ENCODE measurements at regions not wholly inside any gene's neighbourhood (a gene's known extent, or its start where the extent isn't known, plus 50 kb on each side); places are given as distances from the start of the nearest gene placed in this dataset.
"Not testable (repeated sequence)": the region's sequence is repeated elsewhere in the genome, so short reads cannot be mapped to it uniquely, and the experiment has no call there.

DNA sequence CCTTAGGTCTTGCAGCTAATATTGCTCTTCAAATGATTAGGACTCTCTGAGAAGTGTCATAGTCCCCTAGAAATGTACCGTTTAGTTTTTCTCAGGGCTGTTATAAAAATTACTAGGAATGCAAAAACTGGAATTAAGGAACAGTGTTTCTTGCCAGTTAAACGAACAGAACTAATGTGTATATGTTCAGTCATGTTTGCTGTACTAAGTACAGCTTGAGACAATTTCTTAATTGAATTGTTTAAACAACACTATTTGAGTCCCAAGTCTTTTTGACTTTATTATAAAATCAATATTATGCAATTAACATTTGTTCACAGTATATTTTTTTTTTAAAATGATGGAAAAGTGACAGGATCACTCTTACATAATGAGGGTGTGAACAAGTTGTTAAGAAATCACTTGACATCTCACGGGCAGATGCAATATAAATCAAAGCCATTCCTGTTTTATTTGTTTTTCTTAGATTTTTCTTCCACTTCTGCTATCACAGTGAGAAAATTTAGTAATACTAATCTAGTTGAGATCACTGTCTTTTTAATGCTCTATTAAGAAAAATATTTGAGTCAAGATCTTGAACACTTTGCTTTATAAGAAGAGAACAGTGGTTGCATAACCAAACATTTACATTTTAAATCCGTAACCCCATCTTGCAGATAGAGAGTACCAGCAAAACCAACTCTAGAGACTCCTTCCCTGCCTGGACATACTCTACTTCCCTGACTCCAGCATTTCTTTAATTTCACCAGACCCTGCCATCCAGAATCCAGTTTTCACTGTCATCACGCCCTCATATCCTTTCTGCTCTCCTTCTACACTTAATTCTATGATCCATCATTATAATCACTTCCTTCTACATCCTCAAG is 140.7 kb upstream of the KITLG start:
- DNase-seq: no peak
- CTCF ChIA-PET: no interaction called here
- intact Hi-C loops (cut with micrococcal nuclease): no loop called here
- Mint-ChIP-seq H3K36me3 (ENCODE audit: low read depth) (no peaks in the 10 kb centered on the region), H3K27ac (no peak overlapping the region), H3K27me3 (ENCODE audit: low read depth) (no peaks in the 10 kb centered on the region), H3K9me3 (no peaks in the 10 kb centered on the region), H3K4me3 (no peak overlapping the region), H3K4me1 (ENCODE audit: low read depth) (no peaks in the 10 kb centered on the region)

DNA sequence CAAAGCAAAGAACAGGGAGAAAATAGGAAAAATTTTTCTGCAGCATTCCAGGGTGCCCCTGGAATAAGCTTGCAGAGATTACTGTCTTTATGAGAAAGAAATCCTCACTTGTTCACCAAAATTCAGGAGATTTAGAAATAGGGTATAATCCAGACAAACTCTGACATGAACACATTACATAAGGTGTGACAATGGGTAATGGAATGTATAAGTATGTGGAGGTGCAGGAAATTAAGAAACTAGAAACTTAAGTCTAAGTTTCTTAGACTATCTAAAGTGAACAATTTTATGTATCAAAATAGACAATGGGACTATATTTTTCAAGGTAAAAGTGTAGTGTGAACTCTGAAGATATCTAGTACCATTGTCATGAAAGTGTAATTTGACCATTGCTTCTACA is 140.0 kb upstream of the KITLG start:
- intact Hi-C loops (cut with micrococcal nuclease): no loop called here
- H3K9me3 Mint-ChIP-seq: no peaks in the 10 kb centered on the region

DNA sequence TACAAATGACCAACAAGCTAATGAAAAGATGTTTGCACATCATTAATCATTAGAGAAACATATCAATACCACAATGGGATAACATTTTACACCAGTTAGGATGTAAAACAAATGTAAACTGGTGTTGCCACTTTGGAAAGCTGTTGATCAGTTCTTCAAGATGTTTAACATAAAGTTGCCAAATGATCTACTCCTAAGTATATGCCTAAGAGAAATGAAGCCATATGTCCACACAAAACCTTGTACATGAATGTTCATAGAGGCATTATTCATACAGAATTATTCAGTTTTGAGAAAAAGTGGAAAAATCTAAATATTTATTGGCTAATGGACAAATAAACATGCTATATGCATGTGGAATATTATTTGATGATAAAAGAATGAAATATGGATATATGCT is 136.9 kb upstream of the KITLG start:
- H3K4me1 Mint-ChIP-seq (ENCODE audit: low read depth): no peaks in the 10 kb centered on the region
- intact Hi-C loops (cut with micrococcal nuclease): no loop called here
- no peaks in the 10 kb centered on the region for H3K27me3 Mint-ChIP-seq (ENCODE audit: low read depth)
- no peak for DNase-seq
- H3K9me3 Mint-ChIP-seq: no peaks in the 10 kb centered on the region
- H3K27ac Mint-ChIP-seq: no peak overlapping the region
- no peak overlapping the region for H3K4me3 Mint-ChIP-seq
- H3K36me3 Mint-ChIP-seq (ENCODE audit: low read depth): no peaks in the 10 kb centered on the region
- CTCF ChIA-PET: no interaction called here

More for the DNA sequence above, 140.0 kb upstream of the KITLG start:
- Mint-ChIP-seq H3K4me1 (ENCODE audit: low read depth) (no peaks in the 10 kb centered on the region), H3K27ac (no peak overlapping the region), H3K4me3 (no peak overlapping the region), H3K36me3 (ENCODE audit: low read depth) (no peaks in the 10 kb centered on the region), H3K27me3 (ENCODE audit: low read depth) (no peaks in the 10 kb centered on the region)
- CTCF ChIA-PET: no interaction called here
- DNase-seq: no peak

DNA sequence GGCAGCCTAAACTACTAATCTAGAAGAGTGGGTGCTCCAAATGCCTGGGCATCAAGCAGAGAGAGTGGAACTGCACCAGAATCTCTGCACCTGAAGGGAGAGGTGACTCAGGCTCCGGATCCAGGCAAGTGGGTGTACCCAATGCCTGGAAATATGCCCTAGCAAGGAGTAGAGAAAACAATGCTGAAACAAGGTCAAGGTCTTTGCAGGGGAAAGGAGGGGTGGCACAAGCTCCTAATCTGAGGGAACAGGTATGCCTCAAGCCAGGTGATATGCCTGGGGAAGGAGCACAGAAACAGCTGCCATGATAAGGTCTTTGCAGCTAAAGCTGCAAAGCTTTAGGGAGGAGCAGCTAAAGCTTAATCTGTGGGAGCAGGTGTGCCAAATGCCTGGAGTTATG is 136.0 kb upstream of the KITLG start:
- Mint-ChIP-seq H3K4me1 (ENCODE audit: low read depth) (no peaks in the 10 kb centered on the region), H3K4me3 (no peak overlapping the region), H3K27ac (no peak overlapping the region), H3K27me3 (ENCODE audit: low read depth) (no peaks in the 10 kb centered on the region), H3K9me3 (peaks cover 1% of the 10 kb centered on the region), H3K36me3 (ENCODE audit: low read depth) (no peaks in the 10 kb centered on the region)
- intact Hi-C loops (cut with micrococcal nuclease): no loop called here
- no peak for DNase-seq
- CTCF ChIA-PET: no interaction called here

DNA sequence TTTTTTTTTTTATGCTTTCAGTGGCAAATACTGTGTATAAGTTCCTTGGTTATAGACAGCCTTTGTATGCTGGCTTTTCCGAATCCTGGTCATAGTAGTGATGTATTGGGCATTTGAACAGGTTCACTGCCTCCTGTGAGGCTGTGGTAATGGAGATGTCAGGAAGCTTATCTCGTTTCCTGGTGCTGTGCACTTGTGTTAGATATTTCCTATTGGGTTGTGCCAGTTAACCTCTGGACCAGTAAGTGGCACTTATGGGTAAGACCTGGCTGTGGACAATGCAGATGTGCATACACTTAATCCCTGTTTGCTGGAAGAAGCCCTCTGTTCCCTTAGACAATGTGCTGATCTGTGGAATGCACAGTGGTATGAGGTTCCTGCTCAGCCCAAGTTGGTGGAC is 135.4 kb upstream of the KITLG start:
- Mint-ChIP-seq H3K9me3 (peaks cover 1% of the 10 kb centered on the region), H3K27me3 (ENCODE audit: low read depth) (no peaks in the 10 kb centered on the region), H3K36me3 (ENCODE audit: low read depth) (no peaks in the 10 kb centered on the region), H3K4me3 (no peak overlapping the region), H3K4me1 (ENCODE audit: low read depth) (no peaks in the 10 kb centered on the region), H3K27ac (no peak overlapping the region)
- intact Hi-C loops (cut with micrococcal nuclease): no loop called here
- no peak for DNase-seq
- CTCF ChIA-PET: no interaction called here

DNA sequence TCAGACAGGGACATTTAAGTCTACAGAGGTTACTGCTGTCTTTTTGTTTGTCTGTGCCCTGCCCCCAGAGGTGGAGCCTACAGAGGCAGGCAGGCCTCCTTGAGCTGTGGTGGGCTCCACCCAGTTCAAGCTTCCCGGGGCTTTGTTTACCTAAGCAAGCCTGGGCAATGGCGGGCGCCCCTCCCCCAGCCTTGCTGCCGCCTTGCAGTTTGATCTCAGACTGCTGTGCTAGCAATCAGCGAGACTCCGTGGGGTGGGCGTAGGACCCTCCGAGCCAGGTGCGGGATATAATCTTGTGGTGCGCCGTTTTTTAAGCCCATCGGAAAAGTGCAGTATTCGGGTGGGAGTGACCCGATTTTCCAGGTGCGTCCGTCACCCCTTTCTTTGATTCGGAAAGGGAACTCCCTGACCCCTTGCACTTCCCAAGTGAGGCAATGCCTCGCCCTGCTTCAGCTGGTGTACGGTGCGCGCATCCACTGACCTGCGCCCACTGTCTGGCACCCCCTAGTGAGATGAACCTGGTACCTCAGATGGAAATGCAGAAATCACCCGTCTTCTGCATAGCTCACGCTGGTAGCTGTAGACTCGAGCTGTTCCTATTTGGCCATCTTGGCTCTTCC is 134.1 kb upstream of the KITLG start:
- H3K36me3 Mint-ChIP-seq (ENCODE audit: low read depth); CTCF ChIA-PET; H3K4me3 Mint-ChIP-seq; H3K27ac Mint-ChIP-seq; DNase-seq; H3K9me3 Mint-ChIP-seq; H3K27me3 Mint-ChIP-seq (ENCODE audit: low read depth); intact Hi-C loops (cut with micrococcal nuclease); H3K4me1 Mint-ChIP-seq (ENCODE audit: low read depth): not testable (repeated sequence)

DNA sequence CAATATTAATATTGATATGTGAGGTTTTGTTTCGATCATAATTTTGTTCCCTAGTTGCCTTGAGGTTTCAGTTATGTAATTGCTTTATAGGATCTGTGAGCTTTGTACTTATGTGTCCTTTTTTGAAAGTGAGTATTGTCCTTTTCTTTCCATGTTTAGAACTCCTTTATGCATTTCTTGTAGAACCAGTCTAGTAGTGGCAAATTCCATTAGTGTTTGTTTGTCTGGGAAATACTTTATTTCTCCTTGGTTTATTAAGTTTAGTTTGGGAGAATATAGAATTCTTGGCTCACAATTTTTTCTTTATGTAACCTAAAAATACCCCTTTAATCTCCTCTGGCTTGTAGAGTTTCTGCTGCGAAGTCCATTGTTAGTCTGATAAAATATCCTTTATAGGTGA is 127.5 kb upstream of the KITLG start:
- intact Hi-C loops (cut with micrococcal nuclease): no loop called here

DNA sequence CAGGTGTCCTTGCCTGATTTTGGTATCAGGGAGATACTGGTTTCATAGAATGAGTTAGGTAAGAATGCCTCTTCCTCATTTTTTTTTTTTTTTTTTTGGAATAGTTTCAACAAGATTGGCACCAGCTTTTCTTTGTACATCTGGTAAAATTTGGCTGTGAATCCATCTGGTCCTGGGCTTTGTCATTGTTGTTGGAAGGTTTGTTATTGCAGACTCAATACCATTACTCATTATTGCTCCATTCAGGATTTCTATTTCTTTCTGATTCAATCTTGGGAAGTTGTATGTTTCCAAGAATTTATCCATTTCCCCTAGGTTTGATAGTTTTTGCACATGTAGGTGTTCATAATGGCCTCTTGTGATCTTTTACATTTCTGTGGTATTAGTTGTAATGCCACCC is 126.0 kb upstream of the KITLG start:
- Mint-ChIP-seq H3K4me3 (no peak overlapping the region), H3K4me1 (ENCODE audit: low read depth) (no peaks in the 10 kb centered on the region), H3K27me3 (ENCODE audit: low read depth) (no peaks in the 10 kb centered on the region), H3K9me3 (peaks cover 15% of the 10 kb centered on the region), H3K27ac (no peak overlapping the region), H3K36me3 (ENCODE audit: low read depth) (no peaks in the 10 kb centered on the region)
- intact Hi-C loops (cut with micrococcal nuclease): no loop called here
- CTCF ChIA-PET: no interaction called here
- no peak for DNase-seq

More for the DNA sequence above, 127.5 kb upstream of the KITLG start:
- Mint-ChIP-seq H3K4me3 (no peak overlapping the region), H3K27me3 (ENCODE audit: low read depth) (no peaks in the 10 kb centered on the region), H3K4me1 (ENCODE audit: low read depth) (no peaks in the 10 kb centered on the region), H3K36me3 (ENCODE audit: low read depth) (no peaks in the 10 kb centered on the region), H3K9me3 (peaks cover 16% of the 10 kb centered on the region), H3K27ac (no peak overlapping the region)
- no peak for DNase-seq
- CTCF ChIA-PET: no interaction called here

DNA sequence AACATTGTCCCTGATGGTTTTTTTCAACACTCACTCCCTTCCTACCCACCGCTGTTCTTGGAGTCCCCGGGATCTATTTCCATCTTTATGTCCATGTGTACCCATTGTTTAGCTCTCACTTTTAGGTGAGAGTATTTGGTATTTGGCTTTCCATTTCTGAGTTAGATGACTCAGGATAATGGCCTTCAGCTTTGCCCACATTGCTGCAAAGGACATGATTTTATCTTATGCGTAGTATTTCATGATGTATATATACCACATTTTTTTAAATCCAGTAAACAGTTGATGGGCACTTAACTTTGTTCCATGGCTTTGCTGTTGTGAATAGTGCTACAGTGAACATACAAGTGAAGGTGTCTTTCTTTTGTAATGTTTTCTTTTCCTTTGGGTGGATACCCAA is 123.5 kb upstream of the KITLG start:
- Mint-ChIP-seq H3K9me3 (peaks cover 13% of the 10 kb centered on the region), H3K27me3 (ENCODE audit: low read depth) (no peaks in the 10 kb centered on the region), H3K4me3 (no peak overlapping the region), H3K36me3 (ENCODE audit: low read depth) (no peaks in the 10 kb centered on the region), H3K27ac (no peak overlapping the region), H3K4me1 (ENCODE audit: low read depth) (no peaks in the 10 kb centered on the region)
- no peak for DNase-seq
- intact Hi-C loops (cut with micrococcal nuclease): no loop called here
- CTCF ChIA-PET: no interaction called here

DNA sequence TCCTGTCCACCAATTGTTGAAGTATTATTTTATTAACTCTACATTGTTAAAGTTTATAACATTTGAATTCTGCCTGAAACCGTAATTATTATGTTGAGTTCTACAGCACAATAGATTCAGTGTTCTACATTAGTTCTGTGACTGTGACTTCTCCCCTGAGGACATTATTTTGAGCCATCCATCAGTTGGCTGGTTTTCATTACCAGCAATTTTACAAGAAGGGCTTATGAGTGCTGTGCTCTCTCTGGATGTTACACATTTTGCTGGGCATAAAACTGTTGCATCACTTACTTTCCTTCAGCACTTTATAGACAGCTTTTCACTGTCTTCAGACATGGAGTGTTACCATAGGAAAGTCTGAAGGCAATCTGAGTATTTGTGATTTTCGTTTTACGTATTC is 118.2 kb upstream of the KITLG start:
- peaks cover 2% of the 10 kb centered on the region for H3K9me3 Mint-ChIP-seq
- no peak for DNase-seq
- no peaks in the 10 kb centered on the region for H3K4me1 Mint-ChIP-seq (ENCODE audit: low read depth)
- H3K36me3 Mint-ChIP-seq (ENCODE audit: low read depth): no peaks in the 10 kb centered on the region
- no peak overlapping the region for H3K27ac Mint-ChIP-seq
- CTCF ChIA-PET: no interaction called here
- H3K27me3 Mint-ChIP-seq (ENCODE audit: low read depth): no peaks in the 10 kb centered on the region
- no peak overlapping the region for H3K4me3 Mint-ChIP-seq
- intact Hi-C loops (cut with micrococcal nuclease): no loop called here

DNA sequence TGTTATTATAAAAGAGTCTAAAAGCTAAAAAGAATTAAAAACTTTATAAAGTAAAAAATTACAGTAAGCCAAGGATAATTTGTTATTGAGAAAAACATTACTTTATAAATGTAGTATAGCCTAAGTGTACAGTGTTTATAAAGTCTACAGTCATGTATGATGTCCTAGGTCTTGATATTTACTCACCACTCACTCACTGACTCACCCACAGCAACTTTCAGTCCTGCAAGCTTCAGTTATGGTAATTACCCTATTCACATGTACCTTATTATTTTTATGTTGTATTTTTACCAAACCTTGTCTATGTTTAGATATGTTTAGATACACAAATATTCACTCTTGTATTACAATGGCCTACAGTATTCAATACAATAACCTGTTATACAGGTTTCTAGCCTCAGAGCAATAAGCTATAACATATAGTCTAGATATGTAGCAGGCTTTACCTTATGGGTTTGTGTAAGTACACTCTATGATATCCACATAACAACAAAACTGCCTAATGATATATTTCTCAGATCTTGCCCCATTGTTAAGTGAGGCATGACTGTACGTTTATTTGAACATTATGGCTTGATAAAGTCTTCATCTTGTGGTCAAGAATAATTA is 113.7 kb upstream of the KITLG start:
- no peak overlapping the region for H3K27ac Mint-ChIP-seq
- CTCF ChIA-PET: interaction anchor here (0.7 kb wide), 1 partner anchor 376 kb away, joined by 3 read pairs; no protein-coding TSS in a partner anchor
- H3K4me1 Mint-ChIP-seq (ENCODE audit: low read depth): no peaks in the 10 kb centered on the region
- H3K36me3 Mint-ChIP-seq (ENCODE audit: low read depth): no peaks in the 10 kb centered on the region
- H3K9me3 Mint-ChIP-seq: peaks cover 2% of the 10 kb centered on the region
- no peak for DNase-seq
- H3K27me3 Mint-ChIP-seq (ENCODE audit: low read depth): no peaks in the 10 kb centered on the region
- intact Hi-C loops (cut with micrococcal nuclease): no loop called here
- H3K4me3 Mint-ChIP-seq: no peak overlapping the region

DNA sequence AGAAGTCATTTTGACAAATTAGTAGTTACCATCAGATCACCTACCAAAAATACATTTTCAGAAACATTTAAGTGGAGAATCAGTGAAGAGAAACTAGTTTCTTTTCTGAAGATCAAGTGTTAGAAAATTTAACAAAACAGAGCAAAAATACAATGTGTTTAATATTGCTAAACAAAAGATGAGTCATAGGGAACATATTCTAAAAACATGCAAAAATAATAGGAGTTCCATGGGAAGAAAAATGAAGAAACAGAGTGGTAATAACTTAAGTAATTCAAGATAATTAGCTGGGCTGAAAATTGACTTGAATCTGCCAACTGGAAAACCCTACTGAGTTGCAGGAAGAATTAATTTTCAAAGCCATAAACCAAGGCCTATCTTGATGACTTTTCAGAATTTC is 111.5 kb upstream of the KITLG start:
- no peak overlapping the region for H3K4me3 Mint-ChIP-seq
- no peak for DNase-seq
- no peaks in the 10 kb centered on the region for H3K27me3 Mint-ChIP-seq (ENCODE audit: low read depth)
- intact Hi-C loops (cut with micrococcal nuclease): no loop called here
- no peak overlapping the region for H3K27ac Mint-ChIP-seq
- peaks cover 2% of the 10 kb centered on the region for H3K9me3 Mint-ChIP-seq
- no peaks in the 10 kb centered on the region for H3K36me3 Mint-ChIP-seq (ENCODE audit: low read depth)
- CTCF ChIA-PET: no interaction called here
- H3K4me1 Mint-ChIP-seq (ENCODE audit: low read depth): no peaks in the 10 kb centered on the region

DNA sequence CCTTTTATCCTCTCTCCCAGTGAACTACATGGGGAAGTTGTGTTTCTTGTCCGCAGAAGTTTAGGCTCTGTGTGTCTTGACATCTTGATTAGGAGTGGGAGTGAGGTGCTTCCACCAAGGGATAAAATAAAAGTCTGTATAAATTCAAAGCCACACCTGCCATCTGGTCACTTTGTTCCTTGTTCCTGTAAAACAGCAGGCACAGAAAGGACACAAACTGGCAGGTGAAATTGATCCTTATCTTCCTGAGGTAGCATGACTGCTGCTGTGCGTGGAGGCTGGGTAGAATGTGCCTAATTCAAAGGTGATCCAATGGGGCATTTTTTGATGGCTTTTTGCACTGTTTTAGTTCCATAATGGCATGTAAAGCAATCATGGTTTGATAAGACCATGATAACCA is 104.3 kb upstream of the KITLG start:
- Mint-ChIP-seq H3K9me3 (no peaks in the 10 kb centered on the region), H3K4me1 (ENCODE audit: low read depth) (no peaks in the 10 kb centered on the region), H3K27me3 (ENCODE audit: low read depth) (no peaks in the 10 kb centered on the region), H3K27ac (no peak overlapping the region), H3K4me3 (no peak overlapping the region), H3K36me3 (ENCODE audit: low read depth) (no peaks in the 10 kb centered on the region)
- no peak for DNase-seq
- intact Hi-C loops (cut with micrococcal nuclease): no loop called here
- CTCF ChIA-PET: no interaction called here

Data from activated naive CD4-positive, alpha-beta T cell treated with anti-CD3 and anti-CD28 coated beads for 36 hours (primary cell).